ENCODE measurements at regions not wholly inside any gene's neighbourhood (a gene's known extent, or its start where the extent isn't known, plus 50 kb on each side); places are given as distances from the start of the nearest gene placed in this dataset.
"Not testable (repeated sequence)": the region's sequence is repeated elsewhere in the genome, so short reads cannot be mapped to it uniquely, and the experiment has no call there.

- Mint-ChIP-seq H3K36me3 (ENCODE audit: low read depth) (no peaks in the 10 kb centered on the region), H3K27me3 (ENCODE audit: low read depth, poor library complexity) (no peaks in the 10 kb centered on the region), H3K4me1 (no peaks in the 10 kb centered on the region), H3K4me3 (no peak overlapping the region), H3K9me3 (no peaks in the 10 kb centered on the region), H3K27ac (no peak overlapping the region)
- DNase-seq: no peak
- TF ChIP-seq, protein P1, sequence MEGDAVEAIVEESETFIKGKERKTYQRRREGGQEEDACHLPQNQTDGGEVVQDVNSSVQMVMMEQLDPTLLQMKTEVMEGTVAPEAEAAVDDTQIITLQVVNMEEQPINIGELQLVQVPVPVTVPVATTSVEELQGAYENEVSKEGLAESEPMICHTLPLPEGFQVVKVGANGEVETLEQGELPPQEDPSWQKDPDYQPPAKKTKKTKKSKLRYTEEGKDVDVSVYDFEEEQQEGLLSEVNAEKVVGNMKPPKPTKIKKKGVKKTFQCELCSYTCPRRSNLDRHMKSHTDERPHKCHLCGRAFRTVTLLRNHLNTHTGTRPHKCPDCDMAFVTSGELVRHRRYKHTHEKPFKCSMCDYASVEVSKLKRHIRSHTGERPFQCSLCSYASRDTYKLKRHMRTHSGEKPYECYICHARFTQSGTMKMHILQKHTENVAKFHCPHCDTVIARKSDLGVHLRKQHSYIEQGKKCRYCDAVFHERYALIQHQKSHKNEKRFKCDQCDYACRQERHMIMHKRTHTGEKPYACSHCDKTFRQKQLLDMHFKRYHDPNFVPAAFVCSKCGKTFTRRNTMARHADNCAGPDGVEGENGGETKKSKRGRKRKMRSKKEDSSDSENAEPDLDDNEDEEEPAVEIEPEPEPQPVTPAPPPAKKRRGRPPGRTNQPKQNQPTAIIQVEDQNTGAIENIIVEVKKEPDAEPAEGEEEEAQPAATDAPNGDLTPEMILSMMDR (IDR thresholded peaks at IDR 0.05): no peak
These were observed 132.9 kb downstream of the SREK1 start for GRCh38 chr5:66276986-66277385.

DNA sequence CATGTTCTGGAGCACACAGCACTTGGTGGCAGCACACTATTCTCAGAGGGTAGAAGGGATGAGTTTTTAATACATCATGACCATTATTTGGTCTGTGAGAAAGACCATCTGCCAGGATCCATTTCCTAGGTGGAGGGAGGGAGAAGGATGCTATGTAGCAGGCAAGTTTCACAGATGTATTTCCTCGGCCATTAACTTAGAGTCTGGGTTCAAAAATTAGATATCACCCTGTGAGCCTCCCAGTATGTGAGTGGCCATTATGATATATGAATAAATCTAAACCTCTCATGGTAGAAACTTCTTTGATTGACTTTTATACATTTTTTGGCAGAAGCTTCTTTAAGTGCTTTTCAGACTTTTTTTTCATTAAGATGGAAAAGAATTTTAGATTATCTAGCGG, 133.9 kb downstream of the SREK1 start:
- H3K4me1 Mint-ChIP-seq: no peaks in the 10 kb centered on the region
- no peak overlapping the region for H3K27ac Mint-ChIP-seq
- TF ChIP-seq, protein P1 (IDR thresholded peaks at IDR 0.05): no peak
- no peaks in the 10 kb centered on the region for H3K27me3 Mint-ChIP-seq (ENCODE audit: low read depth, poor library complexity)
- no peaks in the 10 kb centered on the region for H3K36me3 Mint-ChIP-seq (ENCODE audit: low read depth)
- no peak for DNase-seq
- H3K9me3 Mint-ChIP-seq: no peaks in the 10 kb centered on the region
- H3K4me3 Mint-ChIP-seq: no peak overlapping the region

- TF ChIP-seq, protein P1 (IDR thresholded peaks at IDR 0.05): no peak
- H3K27ac Mint-ChIP-seq: no peak overlapping the region
- no peak for DNase-seq
- H3K36me3 Mint-ChIP-seq (ENCODE audit: low read depth): no peaks in the 10 kb centered on the region
- H3K4me3 Mint-ChIP-seq: no peak overlapping the region
- H3K9me3 Mint-ChIP-seq: no peaks in the 10 kb centered on the region
- no peaks in the 10 kb centered on the region for H3K27me3 Mint-ChIP-seq (ENCODE audit: low read depth, poor library complexity)
- no peaks in the 10 kb centered on the region for H3K4me1 Mint-ChIP-seq
These were observed 137.2 kb downstream of the SREK1 start for GRCh38 chr5:66281294-66281693.

- H3K36me3 Mint-ChIP-seq (ENCODE audit: low read depth): no peaks in the 10 kb centered on the region
- H3K9me3 Mint-ChIP-seq: no peaks in the 10 kb centered on the region
- H3K27me3 Mint-ChIP-seq (ENCODE audit: low read depth, poor library complexity): no peaks in the 10 kb centered on the region
- TF ChIP-seq, protein P1 (IDR thresholded peaks at IDR 0.05): no peak
- DNase-seq: no peak
- no peak overlapping the region for H3K27ac Mint-ChIP-seq
- H3K4me3 Mint-ChIP-seq: no peak overlapping the region
- H3K4me1 Mint-ChIP-seq: no peaks in the 10 kb centered on the region
These were observed 140.7 kb downstream of the SREK1 start for GRCh38 chr5:66284588-66285342.

DNA sequence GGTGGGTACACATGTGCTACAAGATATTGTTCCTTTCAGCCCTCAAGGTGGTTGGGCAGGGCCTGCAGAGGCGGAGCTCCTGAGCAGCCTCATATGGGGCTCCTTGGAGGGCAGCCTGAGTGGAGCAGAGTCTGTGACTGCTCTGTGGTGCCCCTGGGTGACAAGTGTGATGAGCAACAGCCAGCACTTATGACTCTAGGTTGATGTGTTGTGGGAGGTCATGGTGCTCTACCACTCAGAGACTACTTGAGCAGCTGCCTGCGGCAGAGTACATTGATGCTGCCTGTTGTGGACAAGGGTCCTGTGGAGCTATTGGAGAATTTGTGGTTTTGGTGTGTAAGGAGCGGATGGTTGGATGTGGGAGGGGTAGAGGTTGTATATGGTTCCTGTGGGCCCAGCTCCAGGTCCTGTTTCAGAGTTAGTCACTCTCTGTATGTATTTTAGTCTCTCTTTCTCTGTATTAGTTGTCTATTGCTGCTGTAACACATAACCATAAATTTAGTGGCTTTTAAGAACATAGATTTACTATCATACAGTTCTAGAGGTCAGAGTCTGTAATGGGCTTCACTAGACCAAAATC, 141.3 kb downstream of the SREK1 start:
- TF ChIP-seq, protein P1 (IDR thresholded peaks at IDR 0.05): no peak
- no peaks in the 10 kb centered on the region for H3K36me3 Mint-ChIP-seq (ENCODE audit: low read depth)
- DNase-seq: no peak
- no peaks in the 10 kb centered on the region for H3K4me1 Mint-ChIP-seq
- no peak overlapping the region for H3K27ac Mint-ChIP-seq
- H3K9me3 Mint-ChIP-seq: peaks cover 1% of the 10 kb centered on the region
- H3K27me3 Mint-ChIP-seq (ENCODE audit: low read depth, poor library complexity): no peaks in the 10 kb centered on the region
- H3K4me3 Mint-ChIP-seq: no peak overlapping the region

GRCh38 chr5:66291771-66292170, 147.7 kb downstream of the SREK1 start:
- Mint-ChIP-seq H3K27ac (no peak overlapping the region), H3K27me3 (ENCODE audit: low read depth, poor library complexity) (peaks cover 12% of the 10 kb centered on the region), H3K36me3 (ENCODE audit: low read depth) (no peaks in the 10 kb centered on the region), H3K4me3 (no peak overlapping the region), H3K9me3 (peaks cover 3% of the 10 kb centered on the region), H3K4me1 (no peaks in the 10 kb centered on the region)
- TF ChIP-seq, protein P1 (IDR thresholded peaks at IDR 0.05): no peak
- DNase-seq: no peak

- H3K9me3 Mint-ChIP-seq; H3K36me3 Mint-ChIP-seq (ENCODE audit: low read depth); H3K4me1 Mint-ChIP-seq; DNase-seq; H3K4me3 Mint-ChIP-seq; H3K27ac Mint-ChIP-seq: not testable (repeated sequence)
- H3K27me3 Mint-ChIP-seq (ENCODE audit: low read depth, poor library complexity): peaks cover 12% of the 10 kb centered on the region
These were observed 149.8 kb downstream of the SREK1 start for GRCh38 chr5:66293851-66294250.
